Endothelial cell of umbilical vein (primary cell): ENCODE measurements at regions not wholly inside any gene's neighbourhood (a gene's known extent, or its start where the extent isn't known, plus 50 kb on each side); places are given as distances from the start of the nearest gene placed in this dataset.

Experiments
- CTCF ChIP-seq, 2 donors: IDR thresholded peaks; 1 replicate in 1 of 2; 2 replicates in 1 of 2; pipeline ENCODE4 v1.5.1; 2011; ENCODE audit warnings: low read length in 2 of 2, mild to moderate bottlenecking in 2 of 2, moderate library complexity in 2 of 2, control low read depth in 1 of 2, inconsistent platforms in 1 of 2, low read depth in 1 of 2; ENCODE audit not compliant: insufficient read depth in 1 of 2; ENCODE audit errors: extremely low read depth in 1 of 2
- EZH2 ChIP-seq: IDR thresholded peaks from 2 replicates; pipeline ENCODE4 v1.6.1; 2012; ENCODE audit warnings: borderline replicate concordance, low read depth, mild to moderate bottlenecking, moderate library complexity, low read length, inconsistent platforms; ENCODE audit not compliant: severe bottlenecking

DNA sequence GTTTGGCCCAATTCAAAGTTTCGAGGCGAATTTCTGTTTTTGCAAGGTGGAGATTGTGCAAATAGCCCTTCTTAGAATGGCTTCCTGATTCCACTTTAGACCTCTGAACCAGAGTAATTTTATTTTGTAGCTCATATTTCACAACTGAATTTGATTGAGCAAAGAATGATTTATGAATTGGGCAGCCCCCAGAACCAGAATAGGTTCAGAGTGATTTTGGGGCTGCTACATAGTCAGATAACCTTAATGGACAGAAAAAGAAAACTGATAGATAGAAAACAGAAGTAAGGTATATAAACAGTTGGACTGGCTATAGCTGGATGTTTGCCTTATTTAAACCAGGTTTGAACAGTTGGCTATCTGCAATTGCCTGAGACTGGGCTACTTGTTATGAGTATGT is 156.6 kb downstream of the YIPF5 start:
- no peak for TF ChIP-seq CTCF (IDR thresholded peaks at IDR 0.05; ENCODE audit: extremely low read depth in 1 of 2, insufficient read depth in 1 of 2, low read depth in 1 of 2, low read length in 2 of 2)
- no peak for TF ChIP-seq EZH2
